T-cell (primary cell): ENCODE measurements at regions not wholly inside any gene's neighbourhood (a gene's known extent, or its start where the extent isn't known, plus 50 kb on each side); places are given as distances from the start of the nearest gene placed in this dataset.

Experiments
- ATAC-seq, 4 experiments: fragments of 200-7000 bp in 3 of 4; fragments of 150-1000 bp in 1 of 4; cut with Tn5 transposase; replicated peaks in 1 of 4; 1 replicate in 3 of 4; 2 replicates in 1 of 4; pipeline ENCODE4 v1.10.0; 2021; ENCODE audit warnings: moderate library complexity in 3 of 4, mild to moderate bottlenecking in 2 of 4, moderate number of reproducible peaks in 1 of 4
- CTCF ChIA-PET, 2 donors: fragments of 300-600 bp; sonication (Branson Sonifier 250); formaldehyde crosslinking; loops; one replicate each; lab custom pipeline; 2022; ENCODE audit warnings: antibody characterized with exemption in 2 of 2; lab: Charles Lee
- POLR2A ChIA-PET, 2 donors: fragments of 300-600 bp; sonication (Branson Sonifier 250); formaldehyde crosslinking; loops; one replicate each; lab custom pipeline; 2022; ENCODE audit warnings: antibody characterized with exemption in 2 of 2; lab: Charles Lee
- DNase-seq, 35 experiments: peaks; one replicate each; pipeline versions ENCODE4 v3.0.0 to v3.0.0-alpha.2; 2013 to 2023
- H3K27ac ChIP-seq: one replicate; pipeline ENCODE4 v1.5.1; 2013; ENCODE audit warnings: low read length
- H3K27me3 ChIP-seq, 2 experiments: replicated peaks in 1 of 2; 1 replicate in 1 of 2; 2 replicates in 1 of 2; pipeline versions ENCODE4 v1.6.1 to v1.7.0; 2013; ENCODE audit warnings: low read length in 1 of 2, mixed read lengths in 1 of 2; ENCODE audit not compliant: control insufficient read depth in 2 of 2, insufficient read depth in 2 of 2; ENCODE audit errors: extremely low read depth in 1 of 2
- H3K36me3 ChIP-seq, 2 donors: 1 replicate in 1 of 2; 2 replicates in 1 of 2; pipeline versions ENCODE4 v1.6.1 to v1.7.0; 2013; ENCODE audit warnings: low read length in 1 of 2; ENCODE audit not compliant: control insufficient read depth in 2 of 2, insufficient read depth in 1 of 2; ENCODE audit errors: extremely low read depth in 1 of 2
- H3K4me1 ChIP-seq, 2 experiments: 1 replicate in 1 of 2; 2 replicates in 1 of 2; pipeline versions ENCODE4 v1.6.1 to v1.7.0; 2013; ENCODE audit warnings: low read length in 2 of 2, mixed read lengths in 1 of 2; ENCODE audit not compliant: insufficient read depth in 2 of 2, control insufficient read depth in 1 of 2; ENCODE audit errors: extremely low read depth in 1 of 2
- H3K4me3 ChIP-seq, 2 donors: 1 replicate in 1 of 2; 2 replicates in 1 of 2; pipeline versions ENCODE4 v1.5.1 to v1.7.0; 2013; ENCODE audit warnings: mild to moderate bottlenecking in 2 of 2, low read length in 1 of 2, moderate library complexity in 1 of 2; ENCODE audit not compliant: control insufficient read depth in 1 of 2; ENCODE audit errors: extremely low read depth in 1 of 2
- H3K9me3 ChIP-seq: 2 replicates; pipeline ENCODE4 v1.7.0; 2013
- H3K27ac Mint-ChIP-seq, 2 donors: one replicate each; pipeline ENCODE4 v1.8.0; 2020 to 2021; ENCODE audit warnings: mild to moderate bottlenecking in 2 of 2, mixed read lengths in 2 of 2
- H3K27me3 Mint-ChIP-seq, 2 donors: one replicate each; pipeline ENCODE4 v1.8.0; 2021 to 2022; ENCODE audit warnings: mixed read lengths in 2 of 2
- H3K36me3 Mint-ChIP-seq: one replicate; pipeline ENCODE4 v1.8.0; 2021; ENCODE audit warnings: mixed read lengths
- H3K4me1 Mint-ChIP-seq, 3 donors: one replicate each; pipeline ENCODE4 v1.8.0; 2020 to 2022; ENCODE audit warnings: mixed read lengths in 3 of 3, mild to moderate bottlenecking in 1 of 3
- H3K4me3 Mint-ChIP-seq, 3 donors: one replicate each; pipeline ENCODE4 v1.8.0; 2020 to 2022; ENCODE audit warnings: mild to moderate bottlenecking in 3 of 3, mixed read lengths in 3 of 3, moderate library complexity in 3 of 3
- H3K9me3 Mint-ChIP-seq, 3 donors: one replicate each; pipeline ENCODE4 v1.8.0; 2020 to 2022; ENCODE audit warnings: mixed read lengths in 3 of 3
- WGBS: methylation state at CpG from one replicate; pipeline ENCODE4 v1.1.5; 2013; ENCODE audit warnings: missing lambda C conversion rate; ENCODE audit not compliant: insufficient coverage; 5-methylcytosine and 5-hydroxymethylcytosine counted together

DNA sequence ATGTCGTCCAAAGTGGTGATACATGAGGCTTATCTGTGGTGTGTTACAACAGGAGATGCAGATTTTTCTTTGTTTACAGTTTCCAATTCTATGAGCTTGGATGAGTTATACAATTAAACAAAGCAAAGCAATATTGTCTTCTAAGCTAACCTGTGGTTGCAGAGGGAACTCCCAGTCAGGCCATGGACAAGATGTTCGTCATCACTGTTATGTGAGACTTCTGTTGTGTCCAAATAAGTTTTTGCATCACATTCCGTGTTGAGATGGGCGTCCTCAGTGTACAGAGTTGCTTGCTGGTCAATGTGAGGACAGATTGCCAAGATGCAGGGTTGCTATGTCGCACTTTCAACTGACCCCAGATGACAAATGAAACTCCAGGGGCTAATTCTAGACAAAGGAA is 189.3 kb downstream of the IRF8 start:
- DNase-seq (no peak), ATAC-seq (no peak)
- no peaks in the 10 kb centered on the region for H3K36me3 Mint-ChIP-seq
- Histone ChIP-seq H3K36me3 (no peaks in the 10 kb centered on the region), H3K27me3 (peaks cover 0 to 19% of the 10 kb centered on the region in 2 experiments), H3K9me3 (no peaks in the 10 kb centered on the region), H3K27ac (no peak overlapping the region), H3K4me1 (no peaks in the 10 kb centered on the region), H3K4me3 (no peak overlapping the region)
- WGBS: no CpG with 5 or more reads among the region's 5 CpGs
- POLR2A ChIA-PET: no interaction called here
- no peak overlapping the region for H3K27ac Mint-ChIP-seq
- peaks cover 0 to 2% (median 0%) of the 10 kb centered on the region in 3 donors for H3K4me1 Mint-ChIP-seq
- H3K27me3 Mint-ChIP-seq: peaks cover 0 to 9% of the 10 kb centered on the region in 2 donors
- no peak overlapping the region for H3K4me3 Mint-ChIP-seq
- CTCF ChIA-PET: no interaction called here
- no peaks in the 10 kb centered on the region for H3K9me3 Mint-ChIP-seq

DNA sequence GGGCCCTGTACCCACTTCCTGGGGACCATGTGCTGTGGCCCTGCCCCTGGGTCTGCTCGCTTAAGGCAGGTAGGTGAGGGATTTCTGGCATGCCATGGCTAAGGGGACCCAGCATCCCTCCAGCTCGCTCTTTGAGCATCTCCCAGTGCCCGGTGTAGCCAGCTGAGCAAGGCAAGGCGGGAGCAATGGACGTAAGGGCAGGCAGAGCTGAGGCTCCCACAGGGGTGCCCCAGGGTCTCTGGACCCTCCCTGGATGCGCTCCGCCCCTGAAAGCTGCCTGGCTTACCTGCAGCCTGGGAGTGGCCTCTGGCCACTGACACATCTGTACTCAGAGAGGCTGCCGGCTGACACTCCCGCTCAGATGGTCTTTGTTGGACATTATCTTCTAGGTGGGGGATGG is 189.9 kb downstream of the IRF8 start:
- Histone ChIP-seq H3K4me1 (no peaks in the 10 kb centered on the region), H3K9me3 (no peaks in the 10 kb centered on the region), H3K27ac (no peak overlapping the region), H3K36me3 (no peaks in the 10 kb centered on the region), H3K4me3 (no peak overlapping the region), H3K27me3 (peaks cover 0 to 16% of the 10 kb centered on the region in 2 experiments)
- 82% methylated on average over 7 of the region's 9 CpGs for WGBS
- ATAC-seq (no peak), DNase-seq (no peak)
- Mint-ChIP-seq H3K36me3 (no peaks in the 10 kb centered on the region), H3K4me1 (peaks cover 0 to 2% (median 0%) of the 10 kb centered on the region in 3 donors), H3K27ac (no peak overlapping the region), H3K9me3 (no peaks in the 10 kb centered on the region), H3K4me3 (no peak overlapping the region), H3K27me3 (peaks cover 0 to 4% of the 10 kb centered on the region in 2 donors)
- CTCF ChIA-PET: no interaction called here
- POLR2A ChIA-PET: no interaction called here

GRCh38 chr16:86089334-86089900 is 190.5 kb downstream of the IRF8 start:
- Mint-ChIP-seq H3K27me3 (peaks cover 0 to 4% of the 10 kb centered on the region in 2 donors), H3K4me3 (no peak overlapping the region), H3K9me3 (no peaks in the 10 kb centered on the region), H3K27ac (no peak overlapping the region), H3K4me1 (peaks cover 0 to 2% (median 0%) of the 10 kb centered on the region in 3 donors), H3K36me3 (no peaks in the 10 kb centered on the region)
- CTCF ChIA-PET: no interaction called here
- ATAC-seq (no peak), DNase-seq (no peak)
- no peaks in the 10 kb centered on the region for H3K9me3 ChIP-seq
- no peaks in the 10 kb centered on the region for H3K36me3 ChIP-seq
- peaks cover 0 to 20% of the 10 kb centered on the region in 2 experiments for H3K27me3 ChIP-seq
- WGBS: 86% methylated on average over 8 of the region's 14 CpGs
- no peak overlapping the region for H3K4me3 ChIP-seq
- H3K4me1 ChIP-seq: no peaks in the 10 kb centered on the region
- POLR2A ChIA-PET: no interaction called here
- no peak overlapping the region for H3K27ac ChIP-seq

GRCh38 chr16:86089991-86090390 is 191.0 kb downstream of the IRF8 start:
- POLR2A ChIA-PET: no interaction called here
- peaks cover 0 to 2% (median 0%) of the 10 kb centered on the region in 3 donors for H3K4me1 Mint-ChIP-seq

GRCh38 chr16:86090461-86091170 is 191.7 kb downstream of the IRF8 start:
- Histone ChIP-seq H3K36me3 (no peaks in the 10 kb centered on the region), H3K4me1 (no peaks in the 10 kb centered on the region), H3K27ac (no peak overlapping the region), H3K9me3 (no peaks in the 10 kb centered on the region), H3K4me3 (no peak overlapping the region), H3K27me3 (peaks cover 0 to 16% of the 10 kb centered on the region in 2 experiments)
- Mint-ChIP-seq H3K36me3 (no peaks in the 10 kb centered on the region), H3K27me3 (peaks cover 0 to 4% of the 10 kb centered on the region in 2 donors), H3K27ac (no peak overlapping the region), H3K4me3 (no peak overlapping the region), H3K9me3 (no peaks in the 10 kb centered on the region), H3K4me1 (peaks cover 0 to 2% (median 0%) of the 10 kb centered on the region in 3 donors)
- ChIA-PET POLR2A (no interaction called here), CTCF (no interaction called here)
- WGBS: 87% methylated on average over 8 of the region's 9 CpGs
- no peak for ATAC-seq
- no peak for DNase-seq

More at GRCh38 chr16:86089991-86090390, 191.0 kb downstream of the IRF8 start:
- H3K27ac Mint-ChIP-seq: no peak overlapping the region
- H3K36me3 ChIP-seq: no peaks in the 10 kb centered on the region
- H3K4me3 ChIP-seq: no peak overlapping the region
- no peaks in the 10 kb centered on the region for H3K9me3 Mint-ChIP-seq
- H3K36me3 Mint-ChIP-seq: no peaks in the 10 kb centered on the region
- H3K9me3 ChIP-seq: no peaks in the 10 kb centered on the region
- no peak overlapping the region for H3K4me3 Mint-ChIP-seq
- no peak for ATAC-seq
- H3K27ac ChIP-seq: no peak overlapping the region
- 38% methylated on average over 4 of the region's 5 CpGs for WGBS
- DNase-seq: no peak
- H3K27me3 ChIP-seq: peaks cover 0 to 20% of the 10 kb centered on the region in 2 experiments
- CTCF ChIA-PET: no interaction called here
- no peaks in the 10 kb centered on the region for H3K4me1 ChIP-seq
- peaks cover 0 to 4% of the 10 kb centered on the region in 2 donors for H3K27me3 Mint-ChIP-seq

- Mint-ChIP-seq H3K4me3 (no peak overlapping the region), H3K36me3 (no peaks in the 10 kb centered on the region), H3K9me3 (no peaks in the 10 kb centered on the region), H3K27ac (no peak overlapping the region), H3K4me1 (peaks cover 0 to 2% (median 0%) of the 10 kb centered on the region in 3 donors), H3K27me3 (peaks cover 0 to 4% of the 10 kb centered on the region in 2 donors)
- Histone ChIP-seq H3K36me3 (no peaks in the 10 kb centered on the region), H3K4me1 (no peaks in the 10 kb centered on the region), H3K27me3 (peaks cover 0 to 14% of the 10 kb centered on the region in 2 experiments), H3K9me3 (no peaks in the 10 kb centered on the region), H3K27ac (no peak overlapping the region), H3K4me3 (no peak overlapping the region)
- CTCF ChIA-PET: no interaction called here
- WGBS: 78% methylated on average over 4 of the region's 7 CpGs
- POLR2A ChIA-PET: no interaction called here
- DNase-seq: no peak
- ATAC-seq: no peak
These were observed 193.0 kb downstream of the IRF8 start for GRCh38 chr16:86091976-86092375.
